ENCODE measurements at regions not wholly inside any gene's neighbourhood (a gene's known extent, or its start where the extent isn't known, plus 50 kb on each side); places are given as distances from the start of the nearest gene placed in this dataset.
"Not testable (repeated sequence)": the region's sequence is repeated elsewhere in the genome, so short reads cannot be mapped to it uniquely, and the experiment has no call there.

DNA sequence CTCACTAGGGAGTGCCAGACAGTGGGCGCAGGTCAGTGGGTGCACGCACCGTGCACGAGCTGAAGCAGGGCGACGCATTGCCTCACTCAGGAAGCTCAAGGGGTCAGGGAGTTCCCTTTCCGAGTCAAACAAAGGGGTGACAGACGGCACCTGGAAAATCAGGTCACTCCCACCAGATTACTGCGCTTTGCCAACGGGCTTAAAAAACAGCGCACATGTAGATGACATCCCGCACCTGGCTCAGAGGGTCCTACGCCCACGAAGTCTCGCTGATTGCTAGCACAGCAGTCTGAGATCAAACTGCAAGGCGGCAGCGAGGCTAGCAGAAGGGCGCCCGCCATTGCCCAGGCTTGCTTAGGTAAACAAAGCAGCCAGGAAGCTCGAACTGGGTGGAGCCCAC is 428.5 kb upstream of the SLC39A10 start:
- TF ChIP-seq, protein P1, sequence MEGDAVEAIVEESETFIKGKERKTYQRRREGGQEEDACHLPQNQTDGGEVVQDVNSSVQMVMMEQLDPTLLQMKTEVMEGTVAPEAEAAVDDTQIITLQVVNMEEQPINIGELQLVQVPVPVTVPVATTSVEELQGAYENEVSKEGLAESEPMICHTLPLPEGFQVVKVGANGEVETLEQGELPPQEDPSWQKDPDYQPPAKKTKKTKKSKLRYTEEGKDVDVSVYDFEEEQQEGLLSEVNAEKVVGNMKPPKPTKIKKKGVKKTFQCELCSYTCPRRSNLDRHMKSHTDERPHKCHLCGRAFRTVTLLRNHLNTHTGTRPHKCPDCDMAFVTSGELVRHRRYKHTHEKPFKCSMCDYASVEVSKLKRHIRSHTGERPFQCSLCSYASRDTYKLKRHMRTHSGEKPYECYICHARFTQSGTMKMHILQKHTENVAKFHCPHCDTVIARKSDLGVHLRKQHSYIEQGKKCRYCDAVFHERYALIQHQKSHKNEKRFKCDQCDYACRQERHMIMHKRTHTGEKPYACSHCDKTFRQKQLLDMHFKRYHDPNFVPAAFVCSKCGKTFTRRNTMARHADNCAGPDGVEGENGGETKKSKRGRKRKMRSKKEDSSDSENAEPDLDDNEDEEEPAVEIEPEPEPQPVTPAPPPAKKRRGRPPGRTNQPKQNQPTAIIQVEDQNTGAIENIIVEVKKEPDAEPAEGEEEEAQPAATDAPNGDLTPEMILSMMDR (IDR thresholded peaks at IDR 0.05; ENCODE audit: low read length), result not testable (repeated sequence)
- not testable (repeated sequence) for TF ChIP-seq EZH2 (optimal IDR thresholded peaks at IDR 0.05; ENCODE audit: low read depth, low read length)
